Lower leg skin (tissue), 4 donors: ENCODE measurements at regions not wholly inside any gene's neighbourhood (a gene's known extent, or its start where the extent isn't known, plus 50 kb on each side); places are given as distances from the start of the nearest gene placed in this dataset.

Source experiments
- DNase-seq, 2 donors: peaks; one replicate each; pipeline ENCODE4 v3.0.0-alpha.2; 2019; ENCODE audit warnings: low spot score in 2 of 2
- H3K4me3 ChIP-seq: fragments of 200-600 bp; sonication (generic); 2 replicates; pipeline ENCODE4 v1.5.1; 2017; ENCODE audit warnings: mild to moderate bottlenecking, low read depth; ENCODE audit not compliant: poor library complexity, severe bottlenecking
- POLR2A ChIP-seq, 2 donors: fragments of 450-650 bp; IDR thresholded peaks; one replicate each; pipeline ENCODE4 v1.6.1; 2016 to 2017; ENCODE audit warnings: antibody characterized with exemption in 2 of 2, mild to moderate bottlenecking in 1 of 2, moderate library complexity in 1 of 2
- WGBS, 2 donors: methylation state at CpG; one replicate each; pipeline ENCODE4 v1.1.5; 2018; 5-methylcytosine and 5-hydroxymethylcytosine counted together
- intact Hi-C: fragments of 100-400 bp; cut with DNase I; formaldehyde crosslinking; loops from one replicate; pipeline ENCODE4 v1.15.0; 2023; ENCODE audit warnings: low total_unique reads
- TF ChIP-seq, protein P1 (sequence below), 3 donors: fragments of 450-650 bp; IDR thresholded peaks; one replicate each; pipeline ENCODE4 v1.5.1; 2016; ENCODE audit warnings: antibody characterized with exemption in 3 of 3, mild to moderate bottlenecking in 3 of 3, moderate library complexity in 2 of 3

DNA sequence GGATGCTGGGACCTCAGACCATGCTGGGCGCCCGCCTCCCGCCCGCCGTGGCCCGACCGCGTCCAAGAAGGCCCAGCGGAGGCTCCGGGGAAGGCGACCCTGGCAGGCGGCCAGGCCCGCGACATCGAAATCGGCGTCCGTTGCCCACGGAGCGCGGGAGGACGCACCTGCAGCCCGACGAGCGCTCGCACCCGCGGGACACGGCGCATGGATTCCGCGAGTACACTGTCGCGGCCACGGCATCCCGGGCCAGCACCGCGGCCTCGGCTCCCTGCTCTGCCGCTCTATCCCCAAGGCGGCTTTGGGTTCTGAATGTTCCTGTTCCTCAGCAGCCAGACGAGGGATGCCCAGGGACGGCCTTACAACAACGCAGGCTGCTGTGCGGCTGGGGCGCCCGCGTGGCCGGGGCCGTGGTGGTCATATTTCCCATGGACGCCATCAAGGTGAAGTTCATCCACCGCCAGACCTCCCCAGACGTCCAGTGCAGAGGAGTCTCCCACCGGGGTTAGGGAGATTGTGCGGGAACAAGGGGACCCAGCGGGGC lies 67.5 kb upstream of the ZNF722 start:
- TF ChIP-seq, protein P1, sequence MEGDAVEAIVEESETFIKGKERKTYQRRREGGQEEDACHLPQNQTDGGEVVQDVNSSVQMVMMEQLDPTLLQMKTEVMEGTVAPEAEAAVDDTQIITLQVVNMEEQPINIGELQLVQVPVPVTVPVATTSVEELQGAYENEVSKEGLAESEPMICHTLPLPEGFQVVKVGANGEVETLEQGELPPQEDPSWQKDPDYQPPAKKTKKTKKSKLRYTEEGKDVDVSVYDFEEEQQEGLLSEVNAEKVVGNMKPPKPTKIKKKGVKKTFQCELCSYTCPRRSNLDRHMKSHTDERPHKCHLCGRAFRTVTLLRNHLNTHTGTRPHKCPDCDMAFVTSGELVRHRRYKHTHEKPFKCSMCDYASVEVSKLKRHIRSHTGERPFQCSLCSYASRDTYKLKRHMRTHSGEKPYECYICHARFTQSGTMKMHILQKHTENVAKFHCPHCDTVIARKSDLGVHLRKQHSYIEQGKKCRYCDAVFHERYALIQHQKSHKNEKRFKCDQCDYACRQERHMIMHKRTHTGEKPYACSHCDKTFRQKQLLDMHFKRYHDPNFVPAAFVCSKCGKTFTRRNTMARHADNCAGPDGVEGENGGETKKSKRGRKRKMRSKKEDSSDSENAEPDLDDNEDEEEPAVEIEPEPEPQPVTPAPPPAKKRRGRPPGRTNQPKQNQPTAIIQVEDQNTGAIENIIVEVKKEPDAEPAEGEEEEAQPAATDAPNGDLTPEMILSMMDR (IDR thresholded peaks at IDR 0.05): no peak
- no peak for TF ChIP-seq POLR2A (IDR thresholded peaks at IDR 0.05)
- H3K4me3 ChIP-seq: no peak overlapping the region
- WGBS, 2 donors: 56 to 62% methylated on average over 46 to 52 of the region's 56 CpGs
- no peak for DNase-seq
- intact Hi-C loops: no loop called here

DNA sequence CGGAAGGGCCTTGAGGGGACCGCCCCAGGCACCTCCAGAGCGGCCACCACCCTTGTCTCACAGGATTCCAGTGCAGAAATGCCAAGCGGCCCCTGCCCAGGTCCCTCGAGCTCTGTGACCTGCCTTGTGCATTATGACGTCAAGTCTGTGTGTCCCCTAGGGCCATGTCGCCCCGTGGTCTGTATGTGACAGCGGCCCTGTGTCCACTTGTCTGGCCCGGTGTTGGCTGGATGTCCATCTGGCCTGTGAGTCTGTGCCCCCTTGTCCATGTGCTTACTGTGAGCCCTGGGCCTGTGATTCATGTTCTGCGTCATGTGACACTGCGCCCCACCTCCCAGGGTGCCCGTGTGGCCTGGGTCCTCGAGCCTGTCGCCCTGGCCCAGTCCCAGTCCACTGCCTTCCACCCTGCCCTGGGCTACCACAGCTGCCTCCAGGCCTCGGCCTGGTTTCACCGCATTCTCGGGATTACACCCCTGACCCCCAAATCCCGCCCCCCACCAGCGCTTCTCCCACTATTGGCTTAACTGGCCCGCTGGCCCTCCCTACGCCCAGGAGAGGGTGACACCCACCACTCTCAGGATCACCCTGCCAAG lies 66.6 kb upstream of the ZNF722 start:
- 91 to 93% methylated on average over 17 to 22 of the region's 22 CpGs for WGBS, 2 donors
- intact Hi-C loops: no loop called here
- no peak for TF ChIP-seq POLR2A (IDR thresholded peaks at IDR 0.05)
- TF ChIP-seq, protein P1 (IDR thresholded peaks at IDR 0.05): no peak
- peak in 1 of 2 donors; percentile 52 for DNase-seq
- no peak overlapping the region for H3K4me3 ChIP-seq
